Transverse colon (tissue), 4 donors: ENCODE measurements at regions not wholly inside any gene's neighbourhood (a gene's known extent, or its start where the extent isn't known, plus 50 kb on each side); places are given as distances from the start of the nearest gene placed in this dataset.

Experiments
- DNase-seq: peaks from one replicate; pipeline ENCODE4 v3.0.0-alpha.2; 2019
- H3K27ac ChIP-seq, 4 donors: fragments of 200-600 bp; sonication (generic); 2 replicates each; pipeline ENCODE4 v1.5.1; 2016 to 2018; ENCODE audit warnings: inconsistent platforms in 4 of 4
- H3K27me3 ChIP-seq: fragments of 200-600 bp; sonication (generic); 2 replicates; pipeline ENCODE4 v1.5.1; 2017; ENCODE audit warnings: inconsistent platforms
- H3K36me3 ChIP-seq, 4 donors: fragments of 200-600 bp; sonication (generic); 2 replicates each; pipeline ENCODE4 v1.5.1; 2017 to 2019; ENCODE audit warnings: inconsistent platforms in 4 of 4
- H3K4me1 ChIP-seq, 4 donors: fragments of 200-600 bp; sonication (generic); 2 replicates each; pipeline ENCODE4 v1.5.1; 2017 to 2020; ENCODE audit warnings: inconsistent platforms in 4 of 4
- H3K4me3 ChIP-seq, 4 donors: fragments of 200-600 bp; sonication (generic); 1 replicate in 1 of 4; 2 replicates in 3 of 4; pipeline versions ENCODE4 v1.5.1 to v1.6.1; 2017 to 2019; ENCODE audit warnings: inconsistent platforms in 4 of 4
- H3K9me3 ChIP-seq, 2 donors: fragments of 200-600 bp; sonication (generic); 2 replicates each; pipeline ENCODE4 v1.5.1; 2017 to 2019; ENCODE audit warnings: inconsistent platforms in 2 of 2
- CTCF ChIP-seq, 5 experiments: fragments of 200-600 bp in 3 of 5; fragments of 450-650 bp in 2 of 5; sonication (generic) in 3 of 5; IDR thresholded peaks; 1 replicate in 2 of 5; 2 replicates in 3 of 5; pipeline ENCODE4 v1.5.1; 2016 to 2017; ENCODE audit warnings: antibody characterized with exemption in 5 of 5, inconsistent platforms in 3 of 5, mild to moderate bottlenecking in 2 of 5, moderate library complexity in 1 of 5
- EP300 ChIP-seq: sonication (generic); formaldehyde crosslinking; IDR thresholded peaks from one replicate; pipeline ENCODE4 v1.6.1; 2017; ENCODE audit warnings: antibody characterized with exemption, low read depth
- POLR2A ChIP-seq: fragments of 450-650 bp; IDR thresholded peaks from one replicate; pipeline ENCODE4 v1.6.1; 2016; ENCODE audit warnings: antibody characterized with exemption, mild to moderate bottlenecking, moderate library complexity
- POLR2AphosphoS5 ChIP-seq, 3 donors: sonication (generic); formaldehyde crosslinking; IDR thresholded peaks; one replicate each; pipeline ENCODE4 v1.6.1; 2016; ENCODE audit warnings: antibody characterized with exemption in 3 of 3
- WGBS, 2 donors: methylation state at CpG; one replicate each; pipeline ENCODE4 v1.1.5; 2018; ENCODE audit warnings: low coverage in 1 of 2; 5-methylcytosine and 5-hydroxymethylcytosine counted together
- in situ Hi-C, 4 donors: fragments of 200-750 bp; cut with MboI; loops; one replicate each; pipeline versions ENCODE4 v1.15.0 to v1.15.1; 2017; ENCODE audit warnings: low sequenced_read_pairs in 3 of 4, low pct_ligation_motif_present in 1 of 4, low pct_unique_long_range_greater_than_20kb in 1 of 4
- intact Hi-C: fragments of 100-400 bp; cut with DNase I; formaldehyde crosslinking; loops from one replicate; pipeline ENCODE4 v1.15.1; 2023; ENCODE audit warnings: low total_unique reads

- Histone ChIP-seq H3K27ac (no peak overlapping the region), H3K9me3 (no peaks in the 10 kb centered on the region), H3K27me3 (no peaks in the 10 kb centered on the region), H3K4me3 (no peak overlapping the region), H3K36me3 (no peaks in the 10 kb centered on the region), H3K4me1 (no peaks in the 10 kb centered on the region)
- in situ Hi-C loops = no loop called here
- 75 to 85% methylated on average over 1 to 3 of the region's 3 CpGs for WGBS, 2 donors
- DNase-seq = no peak
- TF ChIP-seq POLR2AphosphoS5 (IDR thresholded peaks at IDR 0.05) (no peak), POLR2A (no peak), CTCF (IDR thresholded peaks at IDR 0.05) (no peak), EP300 (no peak)
- intact Hi-C loops = no loop called here
These were observed 171.1 kb upstream of the IRX6 start for GRCh38 chr16:55152875-55153390.

- 43 to 69% methylated on average over 1 to 4 of the region's 4 CpGs for WGBS, 2 donors
- no peak overlapping the region for H3K4me3 ChIP-seq
- intact Hi-C loops = no loop called here
- H3K36me3 ChIP-seq = no peaks in the 10 kb centered on the region
- H3K27me3 ChIP-seq = no peaks in the 10 kb centered on the region
- TF ChIP-seq CTCF (IDR thresholded peaks at IDR 0.05) (no peak), POLR2A (no peak), EP300 (no peak), POLR2AphosphoS5 (IDR thresholded peaks at IDR 0.05) (no peak)
- H3K4me1 ChIP-seq = no peaks in the 10 kb centered on the region
- H3K9me3 ChIP-seq = no peaks in the 10 kb centered on the region
- no peak for DNase-seq
- no peak overlapping the region for H3K27ac ChIP-seq
- in situ Hi-C loops = no loop called here
These were observed 169.7 kb upstream of the IRX6 start for GRCh38 chr16:55154262-55154661.

- Histone ChIP-seq H3K36me3 (no peaks in the 10 kb centered on the region), H3K27ac (no peak overlapping the region), H3K4me1 (no peaks in the 10 kb centered on the region), H3K9me3 (no peaks in the 10 kb centered on the region), H3K27me3 (no peaks in the 10 kb centered on the region), H3K4me3 (no peak overlapping the region)
- no peak for TF ChIP-seq CTCF (IDR thresholded peaks at IDR 0.05)
- no peak for TF ChIP-seq EP300
- no peak for TF ChIP-seq POLR2AphosphoS5 (IDR thresholded peaks at IDR 0.05)
- no peak for TF ChIP-seq POLR2A
- intact Hi-C loops (no loop called here), in situ Hi-C loops (no loop called here)
- no peak for DNase-seq
These were observed 169.0 kb upstream of the IRX6 start for GRCh38 chr16:55154956-55155355.

- TF ChIP-seq EP300 (no peak), POLR2A (no peak), CTCF (IDR thresholded peaks at IDR 0.05) (no peak), POLR2AphosphoS5 (IDR thresholded peaks at IDR 0.05) (no peak)
- intact Hi-C loops (no loop called here), in situ Hi-C loops (no loop called here)
- H3K27ac ChIP-seq = no peak overlapping the region
- H3K9me3 ChIP-seq = no peaks in the 10 kb centered on the region
- DNase-seq = no peak
- 94% methylated on average over 2 to 9 of the region's 9 CpGs for WGBS, 2 donors
- H3K4me3 ChIP-seq = no peak overlapping the region
- no peaks in the 10 kb centered on the region for H3K36me3 ChIP-seq
- no peaks in the 10 kb centered on the region for H3K27me3 ChIP-seq
- H3K4me1 ChIP-seq = no peaks in the 10 kb centered on the region
These were observed 168.2 kb upstream of the IRX6 start for GRCh38 chr16:55155815-55156214.
